WTC11 (cell line): ENCODE measurements at regions not wholly inside any gene's neighbourhood (a gene's known extent, or its start where the extent isn't known, plus 50 kb on each side); places are given as distances from the start of the nearest gene placed in this dataset.

ENCODE experiments used
- ATAC-seq: fragments of 200-7000 bp; cut with Tn5 transposase; 2 replicates; pipeline ENCODE4 v1.10.0; 2021; ENCODE audit warnings: mild to moderate bottlenecking, moderate library complexity
- CTCF ChIA-PET: fragments of 300-600 bp; sonication (Branson Sonifier 250); formaldehyde crosslinking; loops from one replicate; lab custom pipeline; 2021; ENCODE audit warnings: antibody characterized with exemption; lab: Charles Lee
- POLR2A ChIA-PET: fragments of 350-600 bp; sonication (Branson Sonifier 250); formaldehyde crosslinking; loops from one replicate; lab custom pipeline; 2021; ENCODE audit warnings: antibody characterized with exemption; lab: Charles Lee
- DNase-seq: peaks from one replicate; pipeline ENCODE4 v3.0.0; 2021; ENCODE audit warnings: low spot score
- H3K27ac Mint-ChIP-seq: 2 replicates; pipeline ENCODE4 v1.8.0; 2021; ENCODE audit warnings: mixed read lengths
- H3K27me3 Mint-ChIP-seq: 2 replicates; pipeline ENCODE4 v1.8.0; 2021; ENCODE audit warnings: low read depth, mild to moderate bottlenecking, moderate library complexity, mixed read lengths
- H3K36me3 Mint-ChIP-seq: 2 replicates; pipeline ENCODE4 v1.8.0; 2021; ENCODE audit warnings: mixed read lengths
- H3K4me1 Mint-ChIP-seq: 2 replicates; pipeline ENCODE4 v1.8.0; 2022; ENCODE audit warnings: mixed read lengths
- H3K4me3 Mint-ChIP-seq: 2 replicates; pipeline ENCODE4 v1.8.0; 2021; ENCODE audit warnings: mild to moderate bottlenecking, moderate library complexity, mixed read lengths
- H3K9me3 Mint-ChIP-seq: 2 replicates; pipeline ENCODE4 v1.8.0; 2021; ENCODE audit warnings: mixed read lengths
- CREM ChIP-seq: sonication (generic); formaldehyde crosslinking; IDR thresholded peaks from 2 replicates; pipeline ENCODE4 v1.8.1; 2022; ENCODE audit warnings: mild to moderate bottlenecking, missing genetic modification reagents, moderate library complexity
- ERG ChIP-seq: fragments of 250-450 bp; sonication (Bioruptor Pico); IDR thresholded peaks from 2 replicates; pipeline ENCODE4 v1.8.0; 2021; ENCODE audit warnings: mild to moderate bottlenecking
- FOXP1 ChIP-seq: sonication (generic); formaldehyde crosslinking; IDR thresholded peaks from 2 replicates; pipeline ENCODE4 v1.8.0; 2022; ENCODE audit warnings: missing genetic modification reagents, mild to moderate bottlenecking, moderate library complexity, borderline replicate concordance
- GTF2I ChIP-seq: fragments of 250-450 bp; sonication (Bioruptor Pico); conservative IDR thresholded peaks from 2 replicates; pipeline ENCODE4 v1.4.0; 2021; ENCODE audit warnings: mild to moderate bottlenecking
- IRF2 ChIP-seq: sonication (generic); formaldehyde crosslinking; IDR thresholded peaks from 2 replicates; pipeline ENCODE4 v1.8.0; 2022; ENCODE audit warnings: low read depth, missing genetic modification reagents, borderline replicate concordance
- MYBL2 ChIP-seq: sonication (generic); formaldehyde crosslinking; IDR thresholded peaks from 2 replicates; pipeline ENCODE4 v1.8.1; 2023; ENCODE audit warnings: mild to moderate bottlenecking, moderate library complexity, missing genetic modification reagents
- NFE2L1 ChIP-seq: sonication (generic); formaldehyde crosslinking; IDR thresholded peaks from 2 replicates; pipeline ENCODE4 v1.8.1; 2023; ENCODE audit warnings: missing genetic modification reagents
- SOX15 ChIP-seq: fragments of 250-450 bp; sonication (Bioruptor Pico); IDR thresholded peaks from 2 replicates; pipeline ENCODE4 v1.9.0; 2021; ENCODE audit warnings: mild to moderate bottlenecking
- USF1 ChIP-seq: sonication (generic); formaldehyde crosslinking; IDR thresholded peaks from 2 replicates; pipeline ENCODE4 v1.8.0; 2022; ENCODE audit warnings: mild to moderate bottlenecking, missing genetic modification reagents
- ZBTB21 ChIP-seq: sonication (generic); formaldehyde crosslinking; IDR thresholded peaks from 2 replicates; pipeline ENCODE4 v1.8.1; 2023; ENCODE audit warnings: mild to moderate bottlenecking, missing genetic modification reagents, borderline replicate concordance
- ZNF423 ChIP-seq: fragments of 250-450 bp; sonication (Bioruptor Pico); IDR thresholded peaks from 2 replicates; pipeline ENCODE4 v2.1.2; 2022; ENCODE audit warnings: mild to moderate bottlenecking, moderate library complexity
- ZNF671 ChIP-seq: fragments of 250-450 bp; sonication (Bioruptor Pico); IDR thresholded peaks from 2 replicates; pipeline ENCODE4 v1.8.0; 2021; ENCODE audit warnings: mild to moderate bottlenecking
- ZSCAN18 ChIP-seq: fragments of 250-450 bp; sonication (Bioruptor Pico); IDR thresholded peaks from 2 replicates; pipeline ENCODE4 v2.1.2; 2022; ENCODE audit warnings: mild to moderate bottlenecking, moderate library complexity
- TF ChIP-seq, protein P1 (sequence below): sonication (generic); formaldehyde crosslinking; IDR thresholded peaks from 2 replicates; pipeline ENCODE4 v1.8.1; 2023; ENCODE audit warnings: mild to moderate bottlenecking, missing genetic modification reagents
- TF ChIP-seq, protein P2 (sequence below): sonication (generic); formaldehyde crosslinking; IDR thresholded peaks from 2 replicates; pipeline ENCODE4 v1.8.0; 2023; ENCODE audit warnings: mild to moderate bottlenecking, missing genetic modification reagents
- TF ChIP-seq, protein P3 (sequence below): sonication (generic); formaldehyde crosslinking; IDR thresholded peaks from 2 replicates; pipeline ENCODE4 v1.8.1; 2023; ENCODE audit warnings: mild to moderate bottlenecking, missing genetic modification reagents
- TF ChIP-seq, protein P4 (sequence below): sonication (generic); formaldehyde crosslinking; IDR thresholded peaks from 2 replicates; pipeline ENCODE4 v1.8.1; 2022; ENCODE audit warnings: low read depth, mild to moderate bottlenecking, moderate library complexity, missing genetic modification reagents, borderline replicate concordance
- TF ChIP-seq, protein P5 (sequence below): fragments of 200-600 bp; IDR thresholded peaks from 2 replicates; pipeline ENCODE4 v1.8.0; 2022; ENCODE audit warnings: antibody characterized with exemption

DNA sequence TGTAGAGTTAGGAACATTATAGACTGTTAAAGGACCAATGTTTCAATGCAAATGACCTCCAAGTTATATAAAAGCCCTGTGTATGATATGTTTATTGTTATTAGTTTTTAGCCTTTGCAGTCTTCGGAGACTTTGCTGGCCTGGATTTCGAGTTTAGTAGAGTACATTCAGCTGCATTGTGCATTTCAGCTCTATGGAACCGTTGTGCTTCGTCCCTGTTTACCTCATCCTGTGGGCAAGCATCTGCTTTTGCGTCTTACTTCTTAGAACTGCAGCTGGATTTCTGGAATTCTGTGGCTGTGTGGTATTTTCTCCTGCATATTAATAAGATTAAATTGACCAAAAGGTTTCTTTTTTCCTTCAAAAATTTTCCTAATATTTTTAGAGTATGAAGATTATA is 138.6 kb downstream of the KCNRG start (continued):
- TF ChIP-seq, protein P1, sequence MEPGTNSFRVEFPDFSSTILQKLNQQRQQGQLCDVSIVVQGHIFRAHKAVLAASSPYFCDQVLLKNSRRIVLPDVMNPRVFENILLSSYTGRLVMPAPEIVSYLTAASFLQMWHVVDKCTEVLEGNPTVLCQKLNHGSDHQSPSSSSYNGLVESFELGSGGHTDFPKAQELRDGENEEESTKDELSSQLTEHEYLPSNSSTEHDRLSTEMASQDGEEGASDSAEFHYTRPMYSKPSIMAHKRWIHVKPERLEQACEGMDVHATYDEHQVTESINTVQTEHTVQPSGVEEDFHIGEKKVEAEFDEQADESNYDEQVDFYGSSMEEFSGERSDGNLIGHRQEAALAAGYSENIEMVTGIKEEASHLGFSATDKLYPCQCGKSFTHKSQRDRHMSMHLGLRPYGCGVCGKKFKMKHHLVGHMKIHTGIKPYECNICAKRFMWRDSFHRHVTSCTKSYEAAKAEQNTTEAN = no peak
- no peak for TF ChIP-seq IRF2
- TF ChIP-seq ERG (CRISPR knock-in tag) = no peak
- no peak for TF ChIP-seq ZSCAN18
- TF ChIP-seq ZBTB21 = no peak
- TF ChIP-seq, protein P2, sequence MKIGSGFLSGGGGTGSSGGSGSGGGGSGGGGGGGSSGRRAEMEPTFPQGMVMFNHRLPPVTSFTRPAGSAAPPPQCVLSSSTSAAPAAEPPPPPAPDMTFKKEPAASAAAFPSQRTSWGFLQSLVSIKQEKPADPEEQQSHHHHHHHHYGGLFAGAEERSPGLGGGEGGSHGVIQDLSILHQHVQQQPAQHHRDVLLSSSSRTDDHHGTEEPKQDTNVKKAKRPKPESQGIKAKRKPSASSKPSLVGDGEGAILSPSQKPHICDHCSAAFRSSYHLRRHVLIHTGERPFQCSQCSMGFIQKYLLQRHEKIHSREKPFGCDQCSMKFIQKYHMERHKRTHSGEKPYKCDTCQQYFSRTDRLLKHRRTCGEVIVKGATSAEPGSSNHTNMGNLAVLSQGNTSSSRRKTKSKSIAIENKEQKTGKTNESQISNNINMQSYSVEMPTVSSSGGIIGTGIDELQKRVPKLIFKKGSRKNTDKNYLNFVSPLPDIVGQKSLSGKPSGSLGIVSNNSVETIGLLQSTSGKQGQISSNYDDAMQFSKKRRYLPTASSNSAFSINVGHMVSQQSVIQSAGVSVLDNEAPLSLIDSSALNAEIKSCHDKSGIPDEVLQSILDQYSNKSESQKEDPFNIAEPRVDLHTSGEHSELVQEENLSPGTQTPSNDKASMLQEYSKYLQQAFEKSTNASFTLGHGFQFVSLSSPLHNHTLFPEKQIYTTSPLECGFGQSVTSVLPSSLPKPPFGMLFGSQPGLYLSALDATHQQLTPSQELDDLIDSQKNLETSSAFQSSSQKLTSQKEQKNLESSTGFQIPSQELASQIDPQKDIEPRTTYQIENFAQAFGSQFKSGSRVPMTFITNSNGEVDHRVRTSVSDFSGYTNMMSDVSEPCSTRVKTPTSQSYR (CRISPR knock-in tag) = no peak
- TF ChIP-seq, protein P3, sequence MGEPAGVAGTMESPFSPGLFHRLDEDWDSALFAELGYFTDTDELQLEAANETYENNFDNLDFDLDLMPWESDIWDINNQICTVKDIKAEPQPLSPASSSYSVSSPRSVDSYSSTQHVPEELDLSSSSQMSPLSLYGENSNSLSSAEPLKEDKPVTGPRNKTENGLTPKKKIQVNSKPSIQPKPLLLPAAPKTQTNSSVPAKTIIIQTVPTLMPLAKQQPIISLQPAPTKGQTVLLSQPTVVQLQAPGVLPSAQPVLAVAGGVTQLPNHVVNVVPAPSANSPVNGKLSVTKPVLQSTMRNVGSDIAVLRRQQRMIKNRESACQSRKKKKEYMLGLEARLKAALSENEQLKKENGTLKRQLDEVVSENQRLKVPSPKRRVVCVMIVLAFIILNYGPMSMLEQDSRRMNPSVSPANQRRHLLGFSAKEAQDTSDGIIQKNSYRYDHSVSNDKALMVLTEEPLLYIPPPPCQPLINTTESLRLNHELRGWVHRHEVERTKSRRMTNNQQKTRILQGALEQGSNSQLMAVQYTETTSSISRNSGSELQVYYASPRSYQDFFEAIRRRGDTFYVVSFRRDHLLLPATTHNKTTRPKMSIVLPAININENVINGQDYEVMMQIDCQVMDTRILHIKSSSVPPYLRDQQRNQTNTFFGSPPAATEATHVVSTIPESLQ (CRISPR knock-in tag) = no peak
- TF ChIP-seq, protein P4, sequence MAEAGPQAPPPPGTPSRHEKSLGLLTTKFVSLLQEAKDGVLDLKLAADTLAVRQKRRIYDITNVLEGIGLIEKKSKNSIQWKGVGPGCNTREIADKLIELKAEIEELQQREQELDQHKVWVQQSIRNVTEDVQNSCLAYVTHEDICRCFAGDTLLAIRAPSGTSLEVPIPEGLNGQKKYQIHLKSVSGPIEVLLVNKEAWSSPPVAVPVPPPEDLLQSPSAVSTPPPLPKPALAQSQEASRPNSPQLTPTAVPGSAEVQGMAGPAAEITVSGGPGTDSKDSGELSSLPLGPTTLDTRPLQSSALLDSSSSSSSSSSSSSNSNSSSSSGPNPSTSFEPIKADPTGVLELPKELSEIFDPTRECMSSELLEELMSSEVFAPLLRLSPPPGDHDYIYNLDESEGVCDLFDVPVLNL = no peak
- TF ChIP-seq FOXP1 (CRISPR knock-in tag) = no peak

DNA sequence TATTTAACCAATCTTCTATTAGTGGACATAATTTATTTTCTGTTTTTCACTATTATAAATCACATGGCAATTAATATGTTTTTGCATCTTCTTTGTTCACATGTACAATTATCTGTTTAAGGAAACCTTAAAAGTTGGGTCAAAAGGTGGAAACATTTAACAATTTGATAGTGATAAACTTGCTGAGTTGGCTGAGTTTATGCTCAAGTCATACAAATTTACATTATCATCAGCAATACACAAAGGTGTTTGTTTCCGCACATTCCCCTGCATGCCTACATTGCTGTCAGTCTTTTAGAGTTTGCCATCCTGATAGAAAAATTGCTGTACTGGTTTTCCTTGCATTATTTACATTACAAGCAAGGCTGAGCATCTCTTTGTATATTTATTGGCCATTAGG is 139.5 kb downstream of the KCNRG start:
- H3K4me3 Mint-ChIP-seq = no peak overlapping the region
- H3K27ac Mint-ChIP-seq = no peak overlapping the region
- DNase-seq (no peak), ATAC-seq (no peak)
- H3K4me1 Mint-ChIP-seq = peaks cover 19% of the 10 kb centered on the region
- ChIA-PET POLR2A (no interaction called here), CTCF (no interaction called here)
- TF ChIP-seq, protein P5, sequence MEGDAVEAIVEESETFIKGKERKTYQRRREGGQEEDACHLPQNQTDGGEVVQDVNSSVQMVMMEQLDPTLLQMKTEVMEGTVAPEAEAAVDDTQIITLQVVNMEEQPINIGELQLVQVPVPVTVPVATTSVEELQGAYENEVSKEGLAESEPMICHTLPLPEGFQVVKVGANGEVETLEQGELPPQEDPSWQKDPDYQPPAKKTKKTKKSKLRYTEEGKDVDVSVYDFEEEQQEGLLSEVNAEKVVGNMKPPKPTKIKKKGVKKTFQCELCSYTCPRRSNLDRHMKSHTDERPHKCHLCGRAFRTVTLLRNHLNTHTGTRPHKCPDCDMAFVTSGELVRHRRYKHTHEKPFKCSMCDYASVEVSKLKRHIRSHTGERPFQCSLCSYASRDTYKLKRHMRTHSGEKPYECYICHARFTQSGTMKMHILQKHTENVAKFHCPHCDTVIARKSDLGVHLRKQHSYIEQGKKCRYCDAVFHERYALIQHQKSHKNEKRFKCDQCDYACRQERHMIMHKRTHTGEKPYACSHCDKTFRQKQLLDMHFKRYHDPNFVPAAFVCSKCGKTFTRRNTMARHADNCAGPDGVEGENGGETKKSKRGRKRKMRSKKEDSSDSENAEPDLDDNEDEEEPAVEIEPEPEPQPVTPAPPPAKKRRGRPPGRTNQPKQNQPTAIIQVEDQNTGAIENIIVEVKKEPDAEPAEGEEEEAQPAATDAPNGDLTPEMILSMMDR = no peak
- TF ChIP-seq GTF2I (CRISPR knock-in tag) (no peak), SOX15 (CRISPR knock-in tag) (no peak), MYBL2 (CRISPR knock-in tag) (no peak), CREM (CRISPR knock-in tag) (no peak), ZNF671 (CRISPR knock-in tag) (no peak), NFE2L1 (CRISPR knock-in tag) (no peak), ZNF423 (CRISPR knock-in tag) (no peak), USF1 (CRISPR knock-in tag) (no peak)
- TF ChIP-seq, protein P2 (CRISPR knock-in tag) = no peak
- no peaks in the 10 kb centered on the region; the same call in 1 of the 2 replicates for H3K27me3 Mint-ChIP-seq
- no peaks in the 10 kb centered on the region for H3K36me3 Mint-ChIP-seq
- no peaks in the 10 kb centered on the region for H3K9me3 Mint-ChIP-seq
